ENCODE measurements at regions not wholly inside any gene's neighbourhood (a gene's known extent, or its start where the extent isn't known, plus 50 kb on each side); places are given as distances from the start of the nearest gene placed in this dataset.

DNA sequence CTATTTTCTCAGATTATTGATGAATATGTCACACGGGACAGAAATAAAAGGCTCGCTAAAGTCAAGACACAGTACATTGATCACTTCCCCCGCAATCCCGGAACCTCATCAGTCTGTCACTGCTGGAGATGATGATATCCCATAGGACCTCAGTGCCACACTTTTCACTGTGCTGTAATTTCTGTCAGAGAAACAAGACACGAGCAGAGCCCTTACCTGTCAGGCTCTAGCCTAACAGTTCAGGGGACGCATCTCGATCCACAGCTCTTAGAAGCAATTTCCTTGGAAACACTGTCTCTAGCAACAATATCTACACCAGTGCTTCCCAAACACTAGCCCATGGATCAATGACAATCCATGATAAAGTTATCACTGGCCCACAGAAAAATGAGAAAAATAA lies 140.0 kb downstream of the GRIN2B start:
- no peak for DNase-seq

DNA sequence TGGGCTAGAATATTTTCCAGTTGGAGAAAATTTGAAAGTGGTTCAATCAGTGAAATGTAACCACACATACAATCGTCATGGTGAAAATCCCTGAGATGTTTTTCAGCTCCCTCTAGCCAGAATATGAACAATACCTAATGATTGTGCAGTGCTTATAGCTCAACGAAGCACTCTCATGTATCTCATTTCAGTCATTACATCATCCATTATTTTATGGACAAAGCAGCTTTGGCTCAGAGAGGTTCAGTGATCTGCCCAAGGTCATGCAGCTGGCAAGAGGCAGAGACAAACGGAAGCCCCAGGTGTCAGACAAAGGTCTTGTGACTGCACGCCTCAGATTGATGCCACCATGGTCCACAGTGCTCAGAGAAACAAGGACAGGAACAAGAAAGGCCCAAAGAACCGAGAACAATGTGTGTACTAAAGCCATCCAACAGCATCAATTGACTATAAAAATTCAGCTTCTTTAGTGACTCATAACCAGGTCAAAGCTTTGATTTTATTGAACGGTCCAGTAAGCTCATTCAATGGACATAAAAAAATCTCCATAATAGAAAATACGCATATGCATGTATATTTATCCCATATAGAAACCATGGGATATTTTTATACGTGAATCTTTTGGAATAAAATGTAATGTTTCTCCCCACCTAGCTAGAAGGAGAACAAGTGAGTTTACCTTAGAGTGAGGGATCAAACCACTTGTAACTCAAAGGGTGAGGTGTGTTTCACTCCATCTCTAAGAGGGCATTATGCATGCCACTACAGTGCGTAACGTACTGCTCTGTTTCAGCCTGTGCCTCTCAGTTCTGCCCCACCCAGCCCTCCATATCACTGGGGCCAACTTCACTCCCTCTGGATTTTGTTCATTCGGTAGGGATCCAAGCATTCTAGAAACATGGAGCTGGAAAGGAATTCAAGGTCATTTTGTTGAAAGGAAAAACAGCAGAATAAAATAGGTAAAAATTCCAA lies 141.8 kb downstream of the GRIN2B start:
- no peak for DNase-seq

DNA sequence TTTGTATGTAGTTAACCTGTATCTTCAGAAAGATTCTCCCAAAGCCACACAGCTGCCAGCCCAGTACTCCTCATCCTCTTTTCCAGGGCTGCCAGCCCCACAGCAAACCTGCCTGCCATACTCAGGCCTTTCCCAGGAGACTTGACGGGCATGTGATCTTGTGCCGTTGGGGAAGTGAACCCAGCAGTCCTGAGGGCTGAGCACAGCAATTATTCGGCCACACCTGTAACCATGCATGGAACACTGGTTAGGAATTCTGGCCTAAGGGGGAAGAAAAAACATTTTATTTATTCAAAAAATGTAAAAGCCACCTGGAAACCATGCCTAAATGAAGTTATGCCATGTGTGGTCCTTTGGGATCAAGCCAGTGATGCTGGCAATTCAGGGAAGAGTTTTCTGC lies 145.3 kb downstream of the GRIN2B start:
- no peak for DNase-seq

DNA sequence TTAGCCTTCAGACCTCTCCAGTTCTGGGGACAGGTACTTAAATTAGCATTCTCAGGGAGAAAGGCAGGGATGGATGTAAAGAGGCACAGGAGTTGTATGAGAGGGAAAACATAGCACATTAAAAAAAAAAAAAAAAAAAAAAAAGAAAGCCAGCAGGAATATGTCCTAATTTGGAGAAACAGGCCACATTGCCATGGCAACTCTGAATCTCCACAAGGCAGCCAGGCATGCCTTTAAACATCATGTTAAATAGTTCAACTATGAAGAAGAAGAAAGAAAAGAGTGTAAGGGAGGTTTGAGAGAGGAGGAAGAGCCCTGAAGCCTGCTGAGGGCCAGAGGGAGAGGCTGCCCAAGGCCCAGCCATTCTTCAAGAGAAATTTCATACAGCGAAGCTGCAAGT lies 145.8 kb downstream of the GRIN2B start:
- peak in 7 of 58 donors; percentile 11 to 38 (median 23) for DNase-seq

DNA sequence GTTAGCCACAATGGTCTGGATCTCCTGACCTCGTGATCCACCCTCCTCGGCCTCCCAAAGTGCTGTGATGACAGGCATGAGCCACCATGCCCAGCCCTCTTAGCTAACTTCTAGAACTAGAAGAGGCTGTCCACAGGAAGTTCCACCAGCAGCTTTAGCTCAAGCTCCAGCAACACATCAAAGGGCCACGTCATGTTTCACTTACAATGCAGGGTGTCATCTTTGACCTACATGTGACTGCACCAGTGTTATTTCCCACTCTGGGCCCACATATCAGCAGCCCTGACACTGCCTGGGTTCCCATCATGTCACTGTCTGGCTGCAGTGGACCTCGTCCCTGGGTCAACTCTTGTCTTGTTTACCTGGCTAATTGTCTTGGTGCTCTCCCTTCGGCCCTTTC lies 147.2 kb downstream of the GRIN2B start:
- no peak for DNase-seq

DNA sequence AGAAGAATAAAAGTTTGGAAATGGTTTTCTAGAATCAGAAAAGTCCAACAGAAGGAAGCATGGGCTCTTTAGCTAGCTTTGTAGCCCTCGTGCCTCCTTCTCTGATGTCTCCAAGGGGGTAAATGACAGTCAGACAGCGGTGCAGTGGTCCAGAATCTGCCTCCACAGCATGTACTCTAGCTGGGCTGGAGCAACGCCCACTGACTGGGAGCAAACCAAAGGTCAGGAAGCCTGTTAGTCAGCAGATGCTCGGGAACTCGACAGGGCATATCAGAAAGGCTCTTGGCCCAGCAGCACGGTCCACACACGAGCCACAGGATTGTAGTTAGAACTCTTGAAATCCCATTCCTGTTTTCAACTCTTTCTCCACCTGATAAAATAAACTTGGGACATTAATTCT lies 164.3 kb downstream of the GRIN2B start:
- no peak for DNase-seq

DNA sequence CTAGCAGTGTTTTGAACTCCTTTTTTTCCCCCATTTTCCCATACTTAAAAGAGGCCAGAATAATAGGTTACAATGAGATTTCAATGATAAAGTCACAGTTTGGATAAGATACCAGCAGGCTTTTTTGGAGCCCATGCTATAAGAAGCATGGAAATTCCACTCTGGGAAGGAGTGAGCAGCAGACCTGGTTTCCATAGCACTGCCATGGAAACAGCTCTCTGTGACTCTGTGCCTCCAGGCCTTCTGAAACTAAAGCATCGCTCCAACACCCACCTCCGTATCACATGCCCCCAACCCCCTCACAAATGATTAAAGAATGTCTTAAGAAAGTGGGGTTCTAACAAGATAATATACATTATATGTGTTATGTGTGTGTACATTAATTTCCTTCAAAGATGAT lies 165.0 kb downstream of the GRIN2B start:
- peak in 19 of 58 donors; percentile 3 to 74 (median 26) for DNase-seq

DNA sequence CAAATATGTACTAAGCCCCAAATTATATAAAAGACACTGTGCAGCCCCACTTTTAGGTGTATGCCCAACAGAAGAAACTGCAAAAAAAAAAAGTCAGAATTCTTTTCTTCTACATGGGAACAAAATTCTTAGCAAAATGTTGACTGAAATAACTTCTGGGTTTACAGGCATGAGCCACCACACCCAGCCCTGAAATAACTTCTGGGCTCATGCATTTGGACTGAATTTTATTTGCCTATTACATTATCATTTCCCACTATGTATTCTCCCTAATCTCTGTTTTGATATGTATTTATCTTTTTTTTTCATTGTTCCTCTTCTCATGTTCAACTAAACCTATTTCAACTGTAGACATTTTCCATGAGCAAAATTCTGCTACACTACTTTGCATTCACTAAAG lies 169.2 kb downstream of the GRIN2B start:
- no peak for DNase-seq

DNA sequence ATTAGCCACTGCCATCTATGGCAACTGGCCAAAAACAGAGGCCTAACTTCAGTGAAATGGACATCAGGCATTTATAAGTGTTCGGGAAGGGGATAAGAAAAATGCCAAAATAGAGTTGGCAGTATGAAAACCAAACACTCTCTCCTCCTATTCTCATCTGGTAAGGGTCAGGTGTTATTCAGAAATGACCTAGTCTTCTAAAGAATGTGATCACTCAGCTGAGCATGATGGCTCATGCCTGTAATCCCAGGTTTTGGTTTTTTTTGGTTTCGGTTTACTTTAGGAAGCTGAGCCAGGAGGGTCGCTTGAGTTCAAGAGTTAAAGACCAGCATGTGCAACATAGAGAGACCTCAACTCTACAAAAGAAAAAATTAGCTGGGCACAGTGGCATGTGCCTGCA lies 170.3 kb downstream of the GRIN2B start:
- no peak for DNase-seq

DNA sequence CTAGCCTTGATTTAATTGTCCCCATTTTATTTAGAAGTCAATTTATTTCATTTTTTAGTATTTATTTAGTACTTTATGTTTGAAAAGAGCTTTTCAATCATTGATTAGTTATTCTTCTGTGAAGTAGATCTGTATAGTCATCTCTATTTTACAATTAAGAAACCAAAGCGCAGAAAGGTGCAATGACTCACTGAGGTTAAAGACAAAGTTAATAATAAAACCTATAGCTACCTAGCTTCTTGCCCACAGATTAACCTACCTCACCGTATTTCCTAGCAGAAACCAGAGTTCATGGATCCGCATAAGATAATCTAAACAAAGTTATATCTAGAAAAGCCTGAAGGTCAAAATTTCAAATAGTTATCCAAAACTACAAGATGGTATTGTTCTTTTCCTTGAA lies 176.4 kb downstream of the GRIN2B start:
- no peak for DNase-seq

DNA sequence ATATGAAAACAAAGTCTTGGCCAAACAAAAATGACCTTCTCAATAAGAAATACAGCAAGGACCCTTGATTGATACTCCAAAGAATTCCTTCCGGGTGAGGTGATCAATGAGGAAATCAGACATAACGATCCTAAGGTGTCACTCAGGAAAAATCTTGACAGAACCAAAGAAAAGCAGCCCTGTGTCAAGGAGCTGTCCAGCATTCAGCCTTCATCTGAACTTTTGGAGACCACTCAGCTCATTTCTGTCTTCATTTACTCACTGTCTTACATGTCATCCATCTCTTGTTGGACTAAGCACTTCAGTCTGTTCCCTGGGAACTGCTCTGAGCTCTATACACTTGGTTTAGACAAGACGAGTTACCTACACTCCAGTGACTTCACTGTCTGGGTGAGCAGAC lies 179.9 kb downstream of the GRIN2B start:
- DNase-seq: no peak

DNA sequence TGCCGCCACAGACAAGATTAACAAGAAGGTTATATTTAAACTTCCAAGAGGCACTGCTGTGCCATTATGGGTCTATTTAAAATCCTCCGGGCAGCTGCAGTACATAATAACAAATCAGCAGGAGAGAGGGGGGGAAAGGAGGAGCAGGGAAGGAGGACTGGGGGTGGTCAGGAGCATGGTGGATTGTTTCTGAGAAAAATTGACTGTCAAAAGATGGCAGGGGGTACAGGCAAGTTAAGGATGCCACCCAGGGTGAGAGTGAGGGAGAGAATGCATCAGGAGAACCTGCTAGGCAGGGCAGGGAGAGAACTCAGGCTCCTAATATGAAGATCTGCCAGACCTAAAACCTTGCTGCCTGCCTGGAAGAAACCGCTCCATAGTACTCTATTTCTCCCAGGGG lies 181.8 kb downstream of the GRIN2B start:
- DNase-seq: no peak

DNA sequence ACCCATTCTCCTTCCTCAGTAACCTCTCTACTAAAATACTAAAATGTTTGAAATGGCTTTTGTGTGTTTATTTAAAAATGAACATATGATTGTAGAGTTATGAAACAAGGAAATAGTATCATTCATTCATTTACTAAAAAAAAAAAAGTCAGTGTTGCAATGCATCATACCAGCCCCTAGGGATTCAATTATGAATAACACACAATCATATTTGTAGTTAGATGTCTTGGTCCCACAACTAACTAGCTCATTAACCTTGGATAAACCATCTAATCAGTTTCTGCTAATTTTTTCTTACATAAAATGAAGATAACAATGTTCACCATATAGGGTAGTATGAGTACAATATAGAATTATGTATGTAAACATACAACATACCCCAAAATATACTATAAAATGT lies 183.2 kb downstream of the GRIN2B start:
- no peak for DNase-seq

DNA sequence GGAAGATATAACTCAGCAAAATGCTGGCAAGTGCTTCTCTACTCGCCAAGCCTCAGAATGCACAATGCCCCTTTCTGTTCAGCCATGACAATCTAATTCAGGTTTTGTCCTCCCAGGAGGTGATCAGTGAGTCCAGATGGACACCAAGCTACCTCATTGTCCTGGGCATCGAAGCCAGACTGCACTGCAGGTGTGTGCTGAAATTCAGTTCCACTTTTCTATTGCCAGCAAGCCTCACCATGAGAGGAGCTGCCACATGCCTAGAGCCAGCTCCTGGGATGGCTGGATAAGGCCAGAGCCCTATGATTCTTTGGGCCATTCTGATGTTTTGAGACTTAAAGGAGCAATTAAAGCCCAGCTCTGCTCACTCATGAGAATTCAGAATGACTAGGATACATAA lies 186.7 kb downstream of the GRIN2B start:
- no peak for DNase-seq

DNA sequence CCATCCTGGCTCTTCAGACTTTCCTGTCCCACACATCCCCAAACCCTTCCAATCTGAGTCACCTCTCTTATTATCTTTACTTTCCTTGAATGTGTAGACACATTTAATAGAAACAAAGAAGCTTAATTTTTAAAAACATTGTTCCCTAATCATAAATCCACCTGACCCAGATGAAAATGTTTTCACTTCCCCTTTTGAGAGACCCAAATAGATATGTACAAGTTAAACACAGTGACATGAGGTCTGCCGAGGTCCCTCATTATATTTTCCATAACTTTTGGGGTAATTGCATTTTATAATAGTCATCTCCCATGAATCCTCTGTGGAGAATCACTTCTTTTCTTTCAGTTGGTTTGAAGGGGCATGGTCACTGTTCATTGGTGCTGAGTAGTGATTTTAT lies 191.1 kb downstream of the GRIN2B start:
- no peak for DNase-seq

DNA sequence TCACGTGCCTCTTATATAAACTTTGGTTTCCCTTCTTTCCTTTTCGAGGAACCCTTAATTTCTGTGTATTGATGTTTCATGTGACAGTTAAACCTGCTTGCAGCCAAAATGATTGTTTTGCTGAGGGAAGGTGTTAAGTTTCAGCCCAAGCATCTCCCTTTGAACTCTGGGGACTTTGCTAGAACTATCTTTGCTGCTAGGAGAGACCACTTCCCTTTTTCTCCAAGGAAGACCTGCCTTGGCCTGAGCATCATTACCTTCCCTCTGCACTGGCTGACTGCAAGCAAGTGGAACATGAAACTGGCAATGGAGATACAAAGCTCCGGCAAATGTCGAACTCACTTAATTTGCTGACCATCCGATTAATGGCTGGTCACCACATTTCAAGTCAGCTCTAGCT lies 192.8 kb downstream of the GRIN2B start:
- no peak for DNase-seq

DNA sequence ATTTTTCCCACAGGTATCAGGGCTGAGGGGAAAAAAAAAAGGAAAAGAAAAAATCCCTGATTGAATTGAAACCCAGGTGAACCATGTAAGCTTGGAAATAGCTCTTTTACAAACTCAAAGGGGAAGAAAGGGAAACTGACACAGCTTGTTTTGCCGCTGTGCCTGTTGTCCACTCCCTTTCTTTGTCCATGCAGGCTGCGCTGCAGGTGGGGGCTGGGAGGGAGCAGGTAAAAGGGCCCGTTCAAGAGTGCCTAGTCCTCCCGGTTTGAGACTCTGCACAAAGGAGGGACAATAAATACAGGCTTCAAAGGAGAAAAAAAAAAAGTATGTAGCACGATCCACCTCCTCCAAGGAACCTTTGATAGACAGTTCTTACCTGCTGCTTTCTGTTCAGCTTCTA lies 194.8 kb downstream of the GRIN2B start:
- DNase-seq: no peak

DNA sequence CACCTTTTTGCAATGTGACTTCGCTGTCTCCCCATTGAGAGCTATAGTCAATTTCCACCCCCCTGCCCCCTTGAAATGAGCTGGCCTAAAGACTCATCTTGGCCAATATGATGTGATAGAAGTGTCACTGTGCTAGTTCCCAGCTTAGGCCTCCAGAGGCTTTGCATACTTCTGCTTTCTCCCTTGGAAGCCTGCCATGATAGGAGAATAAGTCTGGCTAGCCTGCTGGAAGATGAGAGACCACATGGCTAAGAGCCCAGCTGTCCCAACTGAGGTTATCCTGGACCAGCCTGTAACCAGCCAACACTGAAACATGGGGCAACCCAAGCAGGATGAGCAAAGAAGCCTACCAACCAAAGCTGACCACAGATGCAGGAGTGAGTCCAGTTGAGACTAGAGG lies 196.9 kb downstream of the GRIN2B start:
- no peak for DNase-seq

DNA sequence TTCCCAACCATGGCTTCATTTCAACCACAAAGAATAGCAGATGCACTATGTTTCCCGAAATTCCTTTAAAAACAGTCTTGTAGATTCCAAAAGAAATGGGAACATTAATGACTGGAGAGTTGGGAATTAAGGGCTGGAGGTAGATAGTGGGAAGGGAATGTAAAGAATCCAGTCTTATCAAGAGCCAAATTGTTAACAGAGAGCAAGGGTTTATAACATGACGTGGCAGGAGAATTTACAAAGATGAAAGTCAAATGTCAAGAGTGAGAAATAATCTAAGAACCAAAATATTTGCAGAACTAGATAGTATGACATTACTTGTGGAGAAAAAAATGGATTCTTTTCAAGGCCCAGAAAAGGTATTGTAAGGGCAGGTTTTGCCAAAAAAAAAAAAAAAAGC lies 200.9 kb downstream of the GRIN2B start:
- no peak for DNase-seq

DNA sequence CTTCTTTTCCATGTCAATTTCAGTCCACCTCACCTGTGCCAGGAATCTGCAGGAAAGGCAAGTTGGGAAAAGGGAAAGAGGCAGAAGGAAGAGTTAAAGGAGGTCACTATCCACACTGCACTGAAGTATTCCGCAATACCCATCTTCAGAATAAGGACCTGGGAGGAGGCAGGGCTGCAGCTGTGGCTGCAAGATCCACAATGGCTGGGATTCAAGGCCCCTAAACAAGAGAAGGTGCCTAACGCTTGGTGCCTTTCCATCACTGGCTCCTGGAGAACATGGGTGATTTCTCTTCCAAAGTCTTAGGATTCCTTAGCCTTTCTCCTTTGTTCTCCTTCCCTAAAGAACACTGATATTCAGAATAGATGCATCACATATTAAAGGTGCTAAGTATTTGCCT lies 204.0 kb downstream of the GRIN2B start:
- DNase-seq: no peak

DNA sequence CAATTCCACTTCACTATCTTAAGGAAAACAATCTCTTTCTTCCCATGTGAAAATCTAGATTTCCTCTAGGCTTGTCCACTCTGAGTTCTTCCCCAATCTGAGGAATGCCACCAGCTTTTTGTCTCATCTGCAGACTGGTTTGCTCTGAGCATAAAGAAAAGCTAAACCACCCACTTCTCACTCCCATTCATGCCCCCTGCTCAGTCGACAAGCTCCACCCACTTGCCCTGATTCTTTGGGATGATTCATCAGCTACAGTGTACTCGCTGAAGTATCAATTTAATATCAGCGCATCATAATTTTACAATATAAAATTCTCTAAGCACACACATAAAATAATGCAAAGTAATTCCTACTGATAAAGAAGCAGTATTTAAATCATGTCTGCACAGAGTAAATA lies 209.1 kb downstream of the GRIN2B start:
- peak in 2 of 58 donors; percentile 3 to 10 for DNase-seq

DNA sequence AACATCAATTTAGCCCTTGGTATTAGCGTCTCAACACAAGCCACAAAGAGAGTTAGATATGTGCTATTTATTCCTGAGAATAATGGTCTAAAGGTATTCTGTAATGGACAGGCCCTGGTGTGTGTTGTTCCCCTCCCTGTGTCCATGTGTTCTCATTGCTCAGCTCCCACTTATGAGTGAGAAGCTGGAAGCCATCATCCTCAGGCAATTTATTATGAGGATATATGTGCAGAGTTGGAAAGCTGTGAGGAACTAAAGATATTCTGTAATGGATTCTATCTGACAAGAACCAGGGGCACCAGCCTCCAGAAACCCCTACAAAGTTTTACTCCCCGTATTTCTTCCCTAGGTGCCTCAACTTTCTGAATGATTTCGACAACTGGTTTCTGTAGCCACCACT lies 210.8 kb downstream of the GRIN2B start:
- DNase-seq: no peak

DNA sequence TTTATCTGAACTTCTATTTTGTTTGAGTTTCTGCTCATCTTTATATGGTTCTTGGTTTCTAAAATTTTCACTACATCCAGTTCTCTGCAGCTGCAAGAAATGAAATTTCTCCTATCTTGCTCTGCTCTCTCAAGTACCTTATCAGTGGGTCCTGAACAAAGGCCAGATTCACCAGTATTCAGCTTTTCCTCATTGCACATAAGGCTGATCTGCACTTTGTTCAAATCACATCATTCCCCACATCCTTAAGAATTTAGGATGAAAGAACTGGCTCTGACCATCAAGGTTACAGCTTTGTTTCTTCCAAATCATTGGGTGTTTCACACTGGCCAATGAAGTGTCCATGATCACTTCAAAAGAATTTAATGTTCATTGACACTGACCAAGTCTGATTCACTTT lies 211.4 kb downstream of the GRIN2B start:
- DNase-seq: no peak

Data from anterior cingulate cortex (tissue), 58 donors.